GM06990 (cell line): ENCODE measurements at regions not wholly inside any gene's neighbourhood (a gene's known extent, or its start where the extent isn't known, plus 50 kb on each side); places are given as distances from the start of the nearest gene placed in this dataset.

Experiments used
- DNase-seq: peaks from one replicate; pipeline ENCODE4 v3.0.0-alpha.2; 2011; ENCODE audit not compliant: insufficient read length; ENCODE audit errors: extremely low read depth
- H3K27me3 ChIP-seq: replicated peaks from 2 replicates; pipeline ENCODE4 v1.6.0; 2011; ENCODE audit warnings: low read length; ENCODE audit not compliant: control insufficient read depth, insufficient read depth
- H3K36me3 ChIP-seq: 2 replicates; pipeline ENCODE4 v1.5.1; 2011; ENCODE audit warnings: low read length; ENCODE audit not compliant: control insufficient read depth, insufficient read depth
- H3K4me3 ChIP-seq: replicated peaks from 2 replicates; pipeline ENCODE4 v1.5.1; 2011; ENCODE audit warnings: low read depth, mild to moderate bottlenecking, control low read depth, low read length
- TF ChIP-seq, protein P1 (sequence below): IDR thresholded peaks from 2 replicates; pipeline ENCODE4 v1.5.1; 2011; ENCODE audit warnings: low read length, control low read depth, mild to moderate bottlenecking, inconsistent platforms; ENCODE audit not compliant: insufficient read depth, poor library complexity, severe bottlenecking

DNA sequence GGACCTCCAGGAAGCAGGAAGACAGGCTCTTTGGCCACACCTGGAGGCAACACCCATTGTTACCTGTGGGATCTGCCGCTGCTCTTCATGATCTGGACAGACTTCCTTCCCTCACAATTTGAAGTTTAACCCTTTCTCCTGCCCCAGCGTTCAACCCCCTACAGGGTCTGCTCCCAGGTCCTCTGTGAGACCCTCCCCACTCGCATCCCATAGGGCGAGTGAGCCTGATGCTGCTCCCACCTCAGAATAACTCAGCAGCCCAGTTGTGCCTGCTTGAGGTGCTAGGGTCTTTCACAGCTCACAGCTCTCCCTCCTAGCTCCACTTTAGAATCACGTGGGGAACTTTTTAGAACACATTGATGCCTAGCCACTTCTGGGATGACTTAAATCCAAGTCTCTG, 61.8 kb upstream of the C10orf90 start:
- no peaks in the 10 kb centered on the region for H3K36me3 ChIP-seq
- no peak for DNase-seq
- TF ChIP-seq, protein P1, sequence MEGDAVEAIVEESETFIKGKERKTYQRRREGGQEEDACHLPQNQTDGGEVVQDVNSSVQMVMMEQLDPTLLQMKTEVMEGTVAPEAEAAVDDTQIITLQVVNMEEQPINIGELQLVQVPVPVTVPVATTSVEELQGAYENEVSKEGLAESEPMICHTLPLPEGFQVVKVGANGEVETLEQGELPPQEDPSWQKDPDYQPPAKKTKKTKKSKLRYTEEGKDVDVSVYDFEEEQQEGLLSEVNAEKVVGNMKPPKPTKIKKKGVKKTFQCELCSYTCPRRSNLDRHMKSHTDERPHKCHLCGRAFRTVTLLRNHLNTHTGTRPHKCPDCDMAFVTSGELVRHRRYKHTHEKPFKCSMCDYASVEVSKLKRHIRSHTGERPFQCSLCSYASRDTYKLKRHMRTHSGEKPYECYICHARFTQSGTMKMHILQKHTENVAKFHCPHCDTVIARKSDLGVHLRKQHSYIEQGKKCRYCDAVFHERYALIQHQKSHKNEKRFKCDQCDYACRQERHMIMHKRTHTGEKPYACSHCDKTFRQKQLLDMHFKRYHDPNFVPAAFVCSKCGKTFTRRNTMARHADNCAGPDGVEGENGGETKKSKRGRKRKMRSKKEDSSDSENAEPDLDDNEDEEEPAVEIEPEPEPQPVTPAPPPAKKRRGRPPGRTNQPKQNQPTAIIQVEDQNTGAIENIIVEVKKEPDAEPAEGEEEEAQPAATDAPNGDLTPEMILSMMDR: no peak
- H3K4me3 ChIP-seq: no peak overlapping the region
- no peaks in the 10 kb centered on the region for H3K27me3 ChIP-seq

DNA sequence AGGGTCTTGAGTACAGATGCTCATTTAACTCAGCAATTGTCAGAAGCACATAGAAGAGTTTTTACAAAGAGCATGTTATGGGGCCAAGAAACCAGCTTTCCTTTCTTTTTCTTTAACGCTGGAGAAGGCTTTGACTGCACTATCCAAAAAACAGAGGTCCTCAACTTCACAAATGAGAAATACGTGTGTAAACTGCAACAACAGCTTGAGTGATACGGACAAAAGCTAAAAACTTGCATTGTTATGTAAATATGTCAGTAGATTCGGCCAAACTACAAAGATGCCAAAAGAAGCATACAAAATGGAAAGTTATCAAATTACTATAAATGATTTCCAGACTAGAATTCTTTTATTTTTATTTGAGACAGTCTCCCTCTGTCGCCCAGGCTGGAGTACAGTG, 62.4 kb upstream of the C10orf90 start:
- DNase-seq: no peak
- no peaks in the 10 kb centered on the region for H3K36me3 ChIP-seq
- H3K27me3 ChIP-seq: no peaks in the 10 kb centered on the region
- TF ChIP-seq, protein P1: no peak
- H3K4me3 ChIP-seq: no peak overlapping the region

DNA sequence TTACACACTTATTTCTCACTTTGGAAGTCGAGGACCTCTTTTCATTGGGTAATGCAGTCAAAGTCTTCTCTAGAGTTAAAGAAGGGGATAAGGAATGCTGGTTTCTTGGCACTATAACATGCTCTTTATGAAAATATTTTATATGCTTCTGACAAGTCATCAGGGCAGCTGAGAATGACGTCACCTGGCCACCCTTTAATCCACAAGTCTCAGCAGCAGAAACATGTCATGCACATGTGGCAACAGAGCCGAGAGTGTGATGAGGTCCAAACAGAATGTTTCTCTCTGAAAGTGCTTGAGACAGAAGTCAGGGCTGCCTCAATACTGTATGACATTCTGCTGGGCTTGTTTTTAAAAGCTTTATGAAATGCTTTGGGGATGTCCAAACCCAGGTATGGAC, 63.5 kb upstream of the C10orf90 start:
- no peak for DNase-seq
- TF ChIP-seq, protein P1: no peak
- Histone ChIP-seq H3K4me3 (no peak overlapping the region), H3K27me3 (no peaks in the 10 kb centered on the region), H3K36me3 (no peaks in the 10 kb centered on the region)

DNA sequence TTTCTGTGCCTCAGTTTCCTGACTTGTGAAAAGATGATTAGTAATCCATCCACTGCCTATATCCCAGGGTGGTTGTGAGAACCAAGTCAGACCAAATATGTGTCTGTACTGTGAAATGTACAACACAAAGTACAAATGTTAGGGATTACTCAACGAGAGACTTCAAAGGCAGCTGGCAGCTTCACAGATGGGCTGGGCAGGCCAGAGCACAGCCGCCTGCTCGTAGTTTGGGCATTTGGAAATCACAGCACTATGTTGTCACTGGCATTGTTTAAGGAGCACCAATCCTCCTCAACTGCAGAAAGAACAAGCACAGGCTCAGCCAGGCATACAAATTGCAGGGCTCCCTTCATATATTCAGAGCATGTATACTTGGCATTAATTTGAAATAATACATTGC, 64.5 kb upstream of the C10orf90 start:
- Histone ChIP-seq H3K27me3 (no peaks in the 10 kb centered on the region), H3K4me3 (no peak overlapping the region), H3K36me3 (no peaks in the 10 kb centered on the region)
- TF ChIP-seq, protein P1: no peak
- no peak for DNase-seq

DNA sequence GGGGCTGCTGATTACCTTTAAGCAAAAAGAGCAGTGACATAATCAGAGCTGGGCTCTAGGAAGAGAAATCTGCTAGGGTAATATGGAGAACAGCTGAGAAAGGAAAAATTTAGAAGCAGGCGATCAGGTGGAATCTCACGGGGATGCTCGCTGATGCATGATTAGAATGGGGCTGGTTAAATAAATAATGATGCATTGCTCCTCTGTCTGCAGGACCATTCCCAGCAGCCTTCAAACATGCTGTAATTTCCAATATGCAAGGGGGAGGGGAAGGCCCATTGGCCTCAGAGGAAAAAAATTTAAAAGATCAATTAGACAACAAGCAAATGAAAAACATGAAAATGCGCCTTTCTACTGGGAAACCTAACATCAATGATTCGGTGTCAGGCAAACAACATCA, 65.6 kb upstream of the C10orf90 start:
- Histone ChIP-seq H3K36me3 (no peaks in the 10 kb centered on the region), H3K4me3 (no peak overlapping the region), H3K27me3 (no peaks in the 10 kb centered on the region)
- no peak for DNase-seq
- TF ChIP-seq, protein P1: no peak

DNA sequence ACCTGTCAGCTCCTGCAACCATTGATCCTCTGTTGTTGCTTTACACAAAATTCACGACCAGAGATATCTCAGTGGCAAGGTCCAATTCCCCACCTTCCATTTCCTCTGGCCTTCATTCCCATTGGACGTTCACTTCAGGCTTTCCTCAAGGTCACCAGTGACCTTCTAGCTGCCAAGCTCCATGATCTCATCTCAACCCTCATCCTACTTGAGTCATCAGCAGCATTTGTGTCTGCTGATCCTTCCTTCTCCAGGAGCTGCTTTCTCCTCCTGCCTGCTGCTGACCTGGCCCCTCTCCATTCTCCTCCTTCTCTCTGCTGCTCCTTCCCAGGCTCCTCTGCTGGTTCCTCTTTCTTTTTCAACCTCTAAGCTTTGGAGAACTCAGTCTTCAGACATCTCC, 66.2 kb upstream of the C10orf90 start:
- TF ChIP-seq, protein P1: no peak
- DNase-seq: no peak
- Histone ChIP-seq H3K27me3 (no peaks in the 10 kb centered on the region), H3K36me3 (no peaks in the 10 kb centered on the region), H3K4me3 (no peak overlapping the region)
